Activated T-cell treated with anti-CD3 and anti-CD28 coated beads for 1 hour (primary cell): ENCODE measurements at regions not wholly inside any gene's neighbourhood (a gene's known extent, or its start where the extent isn't known, plus 50 kb on each side); places are given as distances from the start of the nearest gene placed in this dataset.
"Not testable (repeated sequence)": the region's sequence is repeated elsewhere in the genome, so short reads cannot be mapped to it uniquely, and the experiment has no call there.

ENCODE experiments used
- DNase-seq: peaks from one replicate; pipeline ENCODE4 v3.0.0-alpha.2; 2020; ENCODE audit warnings: low read depth

DNA sequence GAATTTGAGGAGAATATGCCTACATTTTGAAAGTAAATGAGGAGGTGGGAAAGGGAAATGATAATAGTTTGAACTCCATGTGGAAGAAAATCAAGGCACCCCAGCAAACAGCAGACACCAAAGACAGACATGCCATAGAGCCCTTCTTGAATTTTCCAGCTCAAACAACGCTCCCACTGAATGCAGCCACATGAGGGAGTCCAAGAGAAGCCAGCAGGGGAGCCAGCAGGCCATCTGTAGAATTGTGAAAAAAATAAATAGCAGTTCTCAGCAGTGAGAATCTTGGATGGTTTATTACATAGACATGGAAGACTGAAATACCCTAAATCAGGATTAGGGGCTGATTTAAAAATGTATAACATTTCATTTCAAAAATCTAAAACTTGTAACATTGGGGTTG lies 1567.3 kb upstream of the LRRTM3 start:
- no peak for DNase-seq

DNA sequence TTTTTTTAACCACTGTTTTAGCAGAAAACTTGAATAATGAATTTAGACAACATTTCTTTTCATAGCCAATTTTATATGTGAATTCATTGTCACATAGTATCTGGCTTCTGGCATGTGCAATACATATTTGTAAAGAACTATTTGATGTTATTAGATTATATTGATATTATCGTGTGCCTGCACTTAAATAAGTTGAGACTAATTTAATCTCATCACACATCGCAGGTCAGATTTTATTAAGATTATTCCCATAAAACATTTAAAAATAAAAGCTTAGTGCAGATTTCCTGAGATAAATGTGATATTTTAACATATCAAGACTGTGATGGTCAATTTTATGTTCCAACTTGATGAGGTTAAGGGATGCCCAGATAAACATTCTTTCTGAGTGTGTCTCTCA lies 1565.3 kb upstream of the LRRTM3 start:
- DNase-seq, result no peak

GRCh38 chr10:65365878-65366277 lies 1560.0 kb upstream of the LRRTM3 start:
- no peak for DNase-seq

- no peak for DNase-seq
Observed at GRCh38 chr10:65367706-65368105, 1558.1 kb upstream of the LRRTM3 start.

DNA sequence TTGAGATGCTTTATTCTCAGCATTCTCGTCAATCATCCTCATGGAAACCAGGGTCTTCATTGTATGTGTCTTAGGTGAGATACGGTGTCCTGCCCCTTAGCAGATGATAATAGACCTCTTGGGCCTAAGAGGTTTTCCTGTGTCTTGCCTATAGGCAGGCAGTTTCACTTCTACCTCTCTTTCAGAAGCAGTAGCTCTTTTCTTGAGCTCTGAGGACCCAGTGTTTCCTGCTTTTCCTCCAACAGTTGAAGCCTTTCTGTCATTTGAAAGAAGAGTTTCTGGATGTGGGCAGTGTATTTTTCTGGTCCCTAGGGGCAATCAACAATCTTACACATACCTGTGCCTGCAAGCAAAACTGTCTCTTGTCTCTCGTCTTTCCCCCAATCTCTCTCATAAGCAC lies 1550.3 kb upstream of the LRRTM3 start:
- DNase-seq, result no peak

GRCh38 chr10:65377687-65378086 lies 1548.1 kb upstream of the LRRTM3 start:
- no peak for DNase-seq

- no peak for DNase-seq
Observed at GRCh38 chr10:65394502-65395297, 1531.1 kb upstream of the LRRTM3 start.

GRCh38 chr10:65395631-65396030 lies 1530.2 kb upstream of the LRRTM3 start:
- DNase-seq, result no peak

GRCh38 chr10:65396997-65397396 lies 1528.8 kb upstream of the LRRTM3 start:
- no peak for DNase-seq

- DNase-seq, result no peak
Observed at GRCh38 chr10:65408401-65408800, 1517.4 kb upstream of the LRRTM3 start.

GRCh38 chr10:65413001-65413400 lies 1512.8 kb upstream of the LRRTM3 start:
- no peak for DNase-seq

- DNase-seq, result no peak
Observed at GRCh38 chr10:65415318-65415717, 1510.5 kb upstream of the LRRTM3 start.

- no peak for DNase-seq
Observed at GRCh38 chr10:65416094-65416493, 1509.7 kb upstream of the LRRTM3 start.

DNA sequence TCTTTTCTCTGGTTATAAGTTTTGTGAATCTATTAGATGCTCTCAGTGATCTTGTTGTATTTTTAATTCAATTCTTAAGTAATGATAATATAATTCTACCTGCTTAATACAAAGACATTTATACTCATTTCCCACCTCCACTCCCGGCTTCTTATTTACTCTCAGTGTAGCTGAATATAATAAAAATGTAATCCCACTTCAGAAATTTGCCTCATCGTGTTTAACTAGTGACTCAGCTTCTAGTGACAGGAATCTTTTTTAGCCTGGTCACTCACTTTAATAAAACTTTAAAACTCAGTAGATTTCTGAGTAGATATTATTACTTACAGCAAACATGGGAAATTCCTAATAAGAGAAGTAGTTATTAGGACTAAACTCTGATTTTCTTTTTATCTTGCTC lies 1506.2 kb upstream of the LRRTM3 start:
- no peak for DNase-seq

- DNase-seq, result no peak
Observed at GRCh38 chr10:65423043-65423442, 1502.8 kb upstream of the LRRTM3 start.

GRCh38 chr10:65429381-65429780 lies 1496.5 kb upstream of the LRRTM3 start:
- DNase-seq, result not testable (repeated sequence)

GRCh38 chr10:65430979-65431378 lies 1494.9 kb upstream of the LRRTM3 start:
- DNase-seq, result no peak

DNA sequence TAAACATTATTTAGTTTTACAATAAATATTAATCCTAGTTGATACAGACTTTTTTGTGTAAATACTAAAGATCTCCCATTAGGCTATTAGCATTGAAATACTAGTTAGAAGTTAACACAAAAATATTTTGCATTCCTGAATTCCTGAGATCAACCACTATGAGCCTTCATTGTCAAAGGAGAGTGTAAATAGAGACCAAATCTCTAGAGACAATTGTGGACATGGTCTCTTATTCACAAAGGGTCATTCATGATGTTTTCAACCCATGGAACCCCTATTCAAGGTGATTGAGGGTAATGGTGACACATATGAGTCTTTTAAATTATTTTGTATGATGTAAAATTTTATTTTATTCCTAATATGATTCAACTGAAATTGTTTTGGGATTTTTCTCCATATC lies 1454.8 kb upstream of the LRRTM3 start:
- DNase-seq, result no peak

- DNase-seq, result no peak
Observed at GRCh38 chr10:65482848-65483247, 1443.0 kb upstream of the LRRTM3 start.

DNA sequence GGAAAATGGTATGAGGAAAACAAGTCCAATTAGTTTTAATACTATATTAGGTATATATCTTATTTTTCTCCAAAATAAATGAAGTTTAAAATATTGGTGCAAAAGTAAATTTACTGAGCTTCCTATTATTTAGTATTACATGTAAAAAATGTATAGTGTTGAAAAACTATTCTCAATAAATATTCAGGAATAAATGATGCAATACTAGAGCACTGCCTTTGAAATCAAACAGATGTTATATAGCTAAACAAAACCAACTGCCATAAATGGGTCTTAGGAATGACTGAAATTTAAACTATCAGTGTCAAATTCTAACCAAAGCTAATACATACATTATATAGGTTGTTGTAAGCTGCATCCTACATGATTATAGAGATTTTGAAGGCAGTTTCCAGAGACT lies 1434.0 kb upstream of the LRRTM3 start:
- DNase-seq, result no peak

- DNase-seq, result no peak
Observed at GRCh38 chr10:65496541-65496940, 1429.3 kb upstream of the LRRTM3 start.

- DNase-seq, result no peak
Observed at GRCh38 chr10:65497837-65498236, 1428.0 kb upstream of the LRRTM3 start.

GRCh38 chr10:65500716-65501115 lies 1425.1 kb upstream of the LRRTM3 start:
- no peak for DNase-seq

- DNase-seq, result no peak
Observed at GRCh38 chr10:65501259-65501658, 1424.6 kb upstream of the LRRTM3 start.
